ENCODE measurements at regions not wholly inside any gene's neighbourhood (a gene's known extent, or its start where the extent isn't known, plus 50 kb on each side); places are given as distances from the start of the nearest gene placed in this dataset.

- no peak for TF ChIP-seq EZH2 (IDR thresholded peaks at IDR 0.05)
- no peak for TF ChIP-seq POLR2AphosphoS5 (IDR thresholded peaks at IDR 0.05; ENCODE audit: borderline replicate concordance, low read depth, low read length)
- TF ChIP-seq FOXP2 (optimal IDR thresholded peaks at IDR 0.05; ENCODE audit: control extremely low read depth, extremely low read length, insufficient read depth): no peak
Measured at GRCh38 chr14:83441801-83442200, 1908.1 kb upstream of the SEL1L start.
